Mucosa of descending colon (tissue), 3 donors: ENCODE measurements at regions not wholly inside any gene's neighbourhood (a gene's known extent, or its start where the extent isn't known, plus 50 kb on each side); places are given as distances from the start of the nearest gene placed in this dataset.
A peak's percentile ranks its signal among the peaks of the same experiment; 100 is the strongest.

Source experiments
- ATAC-seq: fragments of 200-7000 bp; cut with Tn5 transposase; one replicate; pipeline ENCODE4 v1.9.1; 2020; ENCODE audit warnings: mild to moderate bottlenecking, moderate library complexity
- DNase-seq, 3 donors: peaks; one replicate each; pipeline ENCODE4 v3.0.0-alpha.2; 2020
- H3K36me3 ChIP-seq: fragments of 200-600 bp; one replicate; pipeline ENCODE4 v1.8.0; 2021; ENCODE audit warnings: low read depth, mild to moderate bottlenecking
- H3K4me1 ChIP-seq: fragments of 200-600 bp; one replicate; pipeline ENCODE4 v1.8.0; 2021; ENCODE audit warnings: low read depth, mild to moderate bottlenecking
- H3K4me3 ChIP-seq: fragments of 200-600 bp; one replicate; pipeline ENCODE4 v1.8.0; 2021; ENCODE audit warnings: mild to moderate bottlenecking
- H3K9me3 ChIP-seq: fragments of 200-600 bp; one replicate; pipeline ENCODE4 v1.8.0; 2021; ENCODE audit warnings: mild to moderate bottlenecking
- CTCF ChIP-seq: fragments of 200-600 bp; IDR thresholded peaks from one replicate; pipeline ENCODE4 v1.8.0; 2022; ENCODE audit warnings: antibody characterized with exemption, mild to moderate bottlenecking
- intact Hi-C, 2 donors: fragments of 100-400 bp; cut with DNase I in 1 of 2; cut with micrococcal nuclease in 1 of 2; formaldehyde crosslinking; loops; one replicate each; pipeline versions ENCODE4 v1.11.0 to v1.11.1; 2022; cut with DNase I, micrococcal nuclease
- donor health status: DM: no; HTN: no; CAD: no; lungs with moderate emphysema.
- donor health status: DM: no; HTN: no; CAD: no.
- donor health status: DM: no; HTN: yes; CAD: no.

- TF ChIP-seq CTCF: no peak
- H3K9me3 ChIP-seq: no peaks in the 10 kb centered on the region
- DNase-seq (no peak), ATAC-seq (no peak)
- H3K4me1 ChIP-seq: no peaks in the 10 kb centered on the region
- no peaks in the 10 kb centered on the region for H3K36me3 ChIP-seq
- no peak overlapping the region for H3K4me3 ChIP-seq
- intact Hi-C loops: no loop called here
Measured at GRCh38 chr4:26075583-26075982, 161.6 kb downstream of the SMIM20 start.

- no peaks in the 10 kb centered on the region for H3K4me1 ChIP-seq
- DNase-seq (no peak), ATAC-seq (peak; percentile 70)
- H3K4me3 ChIP-seq: no peak overlapping the region
- no peak for TF ChIP-seq CTCF
- intact Hi-C loops: no loop called here
- H3K36me3 ChIP-seq: no peaks in the 10 kb centered on the region
- no peaks in the 10 kb centered on the region for H3K9me3 ChIP-seq
Measured at GRCh38 chr4:26076000-26076587, 162.1 kb downstream of the SMIM20 start.

GRCh38 chr4:26076896-26077295 lies 162.9 kb downstream of the SMIM20 start:
- no peak for TF ChIP-seq CTCF
- intact Hi-C loops: no loop called here
- no peak for DNase-seq
- Histone ChIP-seq H3K9me3 (no peaks in the 10 kb centered on the region), H3K4me1 (no peaks in the 10 kb centered on the region), H3K4me3 (no peak overlapping the region), H3K36me3 (no peaks in the 10 kb centered on the region)
- no peak for ATAC-seq

- ATAC-seq: no peak
- no peaks in the 10 kb centered on the region for H3K4me1 ChIP-seq
Measured at GRCh38 chr4:26077756-26078155, 163.7 kb downstream of the SMIM20 start.

GRCh38 chr4:26080870-26081628 lies 167.0 kb downstream of the SMIM20 start:
- Histone ChIP-seq H3K36me3 (no peaks in the 10 kb centered on the region), H3K9me3 (no peaks in the 10 kb centered on the region), H3K4me3 (no peak overlapping the region), H3K4me1 (no peaks in the 10 kb centered on the region)
- no peak for DNase-seq
- no peak for TF ChIP-seq CTCF
- intact Hi-C loops: loop anchor here in 1 of 2 donors (10.0 kb wide), 2 partner anchors 244 to 324 kb away; partner anchors contain the start of gene RBPJ
- ATAC-seq: no peak

More at GRCh38 chr4:26077756-26078155, 163.7 kb downstream of the SMIM20 start:
- Histone ChIP-seq H3K4me3 (no peak overlapping the region), H3K9me3 (no peaks in the 10 kb centered on the region), H3K36me3 (no peaks in the 10 kb centered on the region)
- DNase-seq: no peak
- no peak for TF ChIP-seq CTCF
- intact Hi-C loops: no loop called here
